ENCODE measurements at regions not wholly inside any gene's neighbourhood (a gene's known extent, or its start where the extent isn't known, plus 50 kb on each side); places are given as distances from the start of the nearest gene placed in this dataset.

GRCh38 chr7:34603711-34604444 is 54.1 kb upstream of the NPSR1 start:
- DNase-seq (ENCODE audit: low read depth in 2 of 2), result no peak

Measured in stimulated activated CD8-positive, alpha-beta memory T cell treated with anti-CD3 and anti-CD28 coated beads, Interleukin-7, amount 100 ng/mL, for 1 hour (primary cell).